ENCODE measurements at regions not wholly inside any gene's neighbourhood (a gene's known extent, or its start where the extent isn't known, plus 50 kb on each side); places are given as distances from the start of the nearest gene placed in this dataset.

- no peaks in the 10 kb centered on the region for H3K36me3 Mint-ChIP-seq
- no peak for DNase-seq (ENCODE audit: low spot score in 2 of 2, unreplicated experiment in 2 of 2)
- H3K4me1 Mint-ChIP-seq, result no peaks in the 10 kb centered on the region
- no peaks in the 10 kb centered on the region for H3K9me3 Mint-ChIP-seq
- H3K4me3 Mint-ChIP-seq, result no peak overlapping the region
- H3K27ac Mint-ChIP-seq, result no peak overlapping the region
- TF ChIP-seq, protein P1, sequence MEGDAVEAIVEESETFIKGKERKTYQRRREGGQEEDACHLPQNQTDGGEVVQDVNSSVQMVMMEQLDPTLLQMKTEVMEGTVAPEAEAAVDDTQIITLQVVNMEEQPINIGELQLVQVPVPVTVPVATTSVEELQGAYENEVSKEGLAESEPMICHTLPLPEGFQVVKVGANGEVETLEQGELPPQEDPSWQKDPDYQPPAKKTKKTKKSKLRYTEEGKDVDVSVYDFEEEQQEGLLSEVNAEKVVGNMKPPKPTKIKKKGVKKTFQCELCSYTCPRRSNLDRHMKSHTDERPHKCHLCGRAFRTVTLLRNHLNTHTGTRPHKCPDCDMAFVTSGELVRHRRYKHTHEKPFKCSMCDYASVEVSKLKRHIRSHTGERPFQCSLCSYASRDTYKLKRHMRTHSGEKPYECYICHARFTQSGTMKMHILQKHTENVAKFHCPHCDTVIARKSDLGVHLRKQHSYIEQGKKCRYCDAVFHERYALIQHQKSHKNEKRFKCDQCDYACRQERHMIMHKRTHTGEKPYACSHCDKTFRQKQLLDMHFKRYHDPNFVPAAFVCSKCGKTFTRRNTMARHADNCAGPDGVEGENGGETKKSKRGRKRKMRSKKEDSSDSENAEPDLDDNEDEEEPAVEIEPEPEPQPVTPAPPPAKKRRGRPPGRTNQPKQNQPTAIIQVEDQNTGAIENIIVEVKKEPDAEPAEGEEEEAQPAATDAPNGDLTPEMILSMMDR (IDR thresholded peaks at IDR 0.05; ENCODE audit: unreplicated experiment), result no peak
- no peaks in the 10 kb centered on the region for H3K27me3 Mint-ChIP-seq (ENCODE audit: low read depth)
Measured at GRCh38 chr2:216808805-216809425, 50.9 kb downstream of the TNP1 start.

DNA sequence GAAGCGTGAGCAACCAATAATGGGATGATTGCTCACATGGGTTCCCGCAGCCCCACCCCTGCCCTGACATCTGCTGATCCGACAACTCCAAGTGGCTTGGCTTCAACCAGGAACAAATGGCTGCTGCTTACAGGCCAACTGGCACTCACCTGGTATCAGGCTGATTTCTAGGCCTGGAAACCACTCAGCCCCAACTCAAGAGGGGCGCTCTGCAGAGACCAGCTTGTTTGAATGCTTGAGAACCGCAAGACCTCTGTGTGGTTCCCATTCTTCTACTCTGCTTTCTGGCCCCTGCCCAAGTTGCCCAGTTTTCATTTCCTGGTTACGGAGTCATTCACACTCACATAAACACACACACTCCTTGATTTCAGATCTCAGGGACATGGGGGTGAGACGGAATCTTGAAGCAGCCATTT is 52.0 kb downstream of the TNP1 start:
- TF ChIP-seq, protein P1 (IDR thresholded peaks at IDR 0.05; ENCODE audit: unreplicated experiment), result no peak
- H3K27ac Mint-ChIP-seq, result no peak overlapping the region
- DNase-seq (ENCODE audit: low spot score in 2 of 2, unreplicated experiment in 2 of 2), result no peak
- H3K4me1 Mint-ChIP-seq, result no peaks in the 10 kb centered on the region
- H3K36me3 Mint-ChIP-seq, result no peaks in the 10 kb centered on the region
- no peak overlapping the region for H3K4me3 Mint-ChIP-seq
- no peaks in the 10 kb centered on the region for H3K27me3 Mint-ChIP-seq (ENCODE audit: low read depth)
- no peaks in the 10 kb centered on the region for H3K9me3 Mint-ChIP-seq

- no peak overlapping the region for H3K4me3 Mint-ChIP-seq
- TF ChIP-seq, protein P1 (IDR thresholded peaks at IDR 0.05; ENCODE audit: unreplicated experiment), result no peak
- no peaks in the 10 kb centered on the region for H3K9me3 Mint-ChIP-seq
- H3K27me3 Mint-ChIP-seq (ENCODE audit: low read depth), result no peaks in the 10 kb centered on the region
- H3K4me1 Mint-ChIP-seq, result peaks cover 4% of the 10 kb centered on the region
- no peaks in the 10 kb centered on the region for H3K36me3 Mint-ChIP-seq
- no peak overlapping the region for H3K27ac Mint-ChIP-seq
- no peak for DNase-seq (ENCODE audit: low spot score in 2 of 2, unreplicated experiment in 2 of 2)
Measured at GRCh38 chr2:216804357-216805350, 55.2 kb downstream of the TNP1 start.

DNA sequence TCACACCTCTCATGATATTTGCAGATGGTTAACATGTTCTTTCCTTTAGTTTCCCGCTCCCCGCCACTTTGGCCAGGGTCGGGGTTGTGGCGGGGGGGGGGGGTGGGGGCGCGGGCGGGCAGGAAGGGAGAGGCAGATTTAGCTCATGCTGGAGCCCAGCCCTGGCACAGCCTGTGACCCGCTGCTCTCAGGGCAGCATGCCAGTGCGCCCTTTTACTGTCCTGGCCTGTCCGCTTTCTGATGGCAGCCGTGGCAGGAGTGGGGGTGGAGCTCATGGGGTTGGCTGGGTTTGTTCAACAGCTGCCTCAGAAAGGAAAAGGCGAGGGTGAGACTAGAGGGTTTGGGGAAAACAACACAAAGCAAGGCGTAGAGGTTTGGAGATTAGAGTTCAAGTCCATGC is 56.1 kb downstream of the TNP1 start:
- TF ChIP-seq, protein P1 (IDR thresholded peaks at IDR 0.05; ENCODE audit: unreplicated experiment), result no peak
- H3K9me3 Mint-ChIP-seq, result no peaks in the 10 kb centered on the region
- H3K36me3 Mint-ChIP-seq, result no peaks in the 10 kb centered on the region
- H3K27me3 Mint-ChIP-seq (ENCODE audit: low read depth), result no peaks in the 10 kb centered on the region
- H3K27ac Mint-ChIP-seq, result no peak overlapping the region
- peaks cover 4% of the 10 kb centered on the region for H3K4me1 Mint-ChIP-seq
- no peak for DNase-seq (ENCODE audit: low spot score in 2 of 2, unreplicated experiment in 2 of 2)
- H3K4me3 Mint-ChIP-seq, result no peak overlapping the region

DNA sequence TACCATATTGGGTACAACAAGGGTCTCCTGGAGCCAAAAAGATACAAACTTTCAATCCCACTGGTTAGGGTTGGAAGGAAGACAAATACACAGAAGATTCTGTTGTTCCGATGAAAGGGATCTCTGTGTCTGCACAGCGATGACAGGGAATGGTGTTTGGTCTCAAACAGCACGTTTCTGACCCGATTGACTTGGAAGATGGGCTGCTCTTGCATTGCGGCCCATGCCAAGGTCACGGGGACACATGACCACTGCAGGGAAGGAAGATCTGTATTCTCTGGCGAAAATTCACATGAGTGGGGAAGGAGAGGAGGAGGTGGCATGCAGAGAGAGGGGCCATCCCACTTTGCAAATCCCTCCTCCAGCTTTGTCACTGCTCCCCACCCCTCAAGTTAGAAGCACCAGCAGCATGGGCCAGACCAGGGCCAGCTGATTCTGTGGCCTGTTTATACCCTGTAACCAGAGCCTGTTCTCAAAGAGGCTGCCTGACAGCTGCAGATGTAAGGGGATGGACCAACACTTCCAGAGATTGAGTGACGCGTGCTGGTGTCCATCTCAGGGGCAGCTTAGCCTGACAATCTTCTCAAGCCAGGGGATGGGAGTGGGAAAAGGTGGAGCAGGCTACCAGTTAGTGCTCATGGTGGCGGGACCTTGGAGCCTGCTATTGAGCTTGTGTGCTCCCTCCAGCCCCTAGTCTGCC is 57.2 kb downstream of the TNP1 start:
- TF ChIP-seq, protein P1 (IDR thresholded peaks at IDR 0.05; ENCODE audit: unreplicated experiment), result no peak
- no peak for DNase-seq (ENCODE audit: low spot score in 2 of 2, unreplicated experiment in 2 of 2)
- Mint-ChIP-seq H3K9me3 (peaks cover 7% of the 10 kb centered on the region), H3K27ac (no peak overlapping the region), H3K4me1 (peaks cover 4% of the 10 kb centered on the region), H3K4me3 (no peak overlapping the region), H3K36me3 (no peaks in the 10 kb centered on the region), H3K27me3 (ENCODE audit: low read depth) (no peaks in the 10 kb centered on the region)
